Neural cell (in vitro differentiated cells): ENCODE measurements at regions not wholly inside any gene's neighbourhood (a gene's known extent, or its start where the extent isn't known, plus 50 kb on each side); places are given as distances from the start of the nearest gene placed in this dataset.

Experiments
- H2AFZ ChIP-seq: fragments of 200-600, 300-800 bp; sonication (generic), shearing (Covaris generic); 2 replicates; pipeline ENCODE4 v1.6.0; 2014; ENCODE audit warnings: low read depth, mild to moderate bottlenecking, antibody characterized with exemption, low read length, moderate library complexity
- H3F3A ChIP-seq: fragments of 200-600 bp; shearing (Covaris generic); 2 replicates; pipeline ENCODE4 v1.6.1; 2016; ENCODE audit warnings: mild to moderate bottlenecking, moderate library complexity, mixed read lengths, antibody characterized with exemption, low read length; ENCODE audit not compliant: insufficient read depth, poor library complexity, severe bottlenecking
- H3K27ac ChIP-seq: fragments of 200-600, 300-800 bp; sonication (generic), shearing (Covaris generic); 2 replicates; pipeline ENCODE4 v1.5.1; 2014; ENCODE audit warnings: mild to moderate bottlenecking, low read length, moderate library complexity
- H3K27me3 ChIP-seq: fragments of 300-800, 200-600 bp; sonication (generic), shearing (Covaris generic); 2 replicates; pipeline ENCODE4 v1.6.0; 2014; ENCODE audit warnings: mild to moderate bottlenecking, low read depth, low read length, moderate library complexity; ENCODE audit not compliant: insufficient read depth
- H3K36me3 ChIP-seq: fragments of 300-800, 200-600 bp; sonication (generic), shearing (Covaris generic); 2 replicates; pipeline ENCODE4 v1.5.1; 2014; ENCODE audit warnings: mild to moderate bottlenecking, antibody characterized with exemption, low read length, moderate library complexity; ENCODE audit not compliant: insufficient read depth
- H3K4me2 ChIP-seq: fragments of 300-800, 200-600 bp; sonication (generic), shearing (Covaris generic); 2 replicates; pipeline ENCODE4 v1.6.0; 2014; ENCODE audit warnings: mild to moderate bottlenecking, low read length
- H3K4me3 ChIP-seq: fragments of 300-800, 200-600 bp; sonication (generic), shearing (Covaris generic); 2 replicates; pipeline ENCODE4 v1.5.1; 2014; ENCODE audit warnings: mild to moderate bottlenecking, low read length, moderate library complexity
- H3K79me2 ChIP-seq: fragments of 200-600 bp; shearing (Covaris generic); replicated peaks from 2 replicates; pipeline ENCODE4 v1.6.0; 2014; ENCODE audit warnings: mild to moderate bottlenecking, low read length, moderate library complexity; ENCODE audit not compliant: insufficient read depth
- H3K9ac ChIP-seq: fragments of 300-800, 200-600 bp; sonication (generic), shearing (Covaris generic); 2 replicates; pipeline ENCODE4 v1.6.1; 2016; ENCODE audit warnings: mild to moderate bottlenecking, low read length, mixed read lengths
- H3K9me2 ChIP-seq: fragments of 200-600 bp; shearing (Covaris generic); 2 replicates; pipeline ENCODE4 v1.6.1; 2016; ENCODE audit warnings: mild to moderate bottlenecking, low read length, mixed read lengths; ENCODE audit not compliant: insufficient read depth
- H3K9me3 ChIP-seq: fragments of 200-600, 300-800 bp; sonication (generic), shearing (Covaris generic); 2 replicates; pipeline ENCODE4 v1.6.1; 2016; ENCODE audit warnings: mild to moderate bottlenecking, mixed run types, low read length, moderate library complexity, mixed read lengths
- H4K20me1 ChIP-seq: fragments of 200-600 bp; shearing (Covaris generic); 2 replicates; pipeline ENCODE4 v1.6.1; 2016; ENCODE audit warnings: mild to moderate bottlenecking, mixed run types; ENCODE audit not compliant: insufficient read depth
- EP300 ChIP-seq: fragments of 450-650 bp; conservative IDR thresholded peaks from 2 replicates; pipeline ENCODE4 v1.6.1; 2014; ENCODE audit warnings: antibody characterized with exemption, mild to moderate bottlenecking, moderate library complexity; ENCODE audit not compliant: poor library complexity, severe bottlenecking
- EZH2 ChIP-seq: fragments of 200-600, 300-800 bp; shearing (Covaris generic), sonication (generic); IDR thresholded peaks from 2 replicates; pipeline ENCODE4 v1.6.1; 2014; ENCODE audit warnings: antibody characterized with exemption, low read length, borderline replicate concordance, mild to moderate bottlenecking; ENCODE audit not compliant: insufficient read depth, poor library complexity, severe bottlenecking
- MXI1 ChIP-seq: fragments of 450-650 bp; conservative IDR thresholded peaks from 2 replicates; pipeline ENCODE4 v1.6.1; 2014; ENCODE audit warnings: antibody characterized with exemption, mild to moderate bottlenecking; ENCODE audit not compliant: poor library complexity, severe bottlenecking
- POLR2AphosphoS5 ChIP-seq: IDR thresholded peaks from 2 replicates; pipeline ENCODE4 v1.6.1; 2012
- RAD21 ChIP-seq: fragments of 450-650 bp; conservative IDR thresholded peaks from 2 replicates; pipeline ENCODE4 v1.6.1; 2014; ENCODE audit warnings: antibody characterized with exemption, mild to moderate bottlenecking, moderate library complexity
- SMC3 ChIP-seq: fragments of 450-650 bp; conservative IDR thresholded peaks from 2 replicates; pipeline ENCODE4 v1.6.1; 2014; ENCODE audit warnings: antibody characterized with exemption, mild to moderate bottlenecking, moderate library complexity; ENCODE audit not compliant: poor library complexity
- TAF1 ChIP-seq: IDR thresholded peaks from 2 replicates; pipeline ENCODE4 v1.6.1; 2012; ENCODE audit warnings: low read depth
- TF ChIP-seq, protein P1 (sequence below): fragments of 450-650 bp; IDR thresholded peaks from 2 replicates; pipeline ENCODE4 v1.5.1; 2014; ENCODE audit warnings: antibody characterized with exemption, mild to moderate bottlenecking, moderate library complexity; ENCODE audit not compliant: poor library complexity, severe bottlenecking
- TF ChIP-seq, protein P2 (sequence below): IDR thresholded peaks from 2 replicates; pipeline ENCODE4 v1.6.1; 2012; ENCODE audit warnings: borderline replicate concordance

- no peak for TF ChIP-seq EZH2
Observed at GRCh38 chr2:192555740-192556139, 361.0 kb upstream of the TMEFF2 start (continued).

GRCh38 chr2:192551760-192552159, 357.0 kb upstream of the TMEFF2 start:
- H3K9me2 ChIP-seq = no peaks in the 10 kb centered on the region
- H3K27me3 ChIP-seq = no peaks in the 10 kb centered on the region
- no peak overlapping the region for H3K4me3 ChIP-seq
- no peak overlapping the region for H3K27ac ChIP-seq
- no peak for TF ChIP-seq SMC3
- no peaks in the 10 kb centered on the region for H3K9me3 ChIP-seq
- H3K79me2 ChIP-seq = no peaks in the 10 kb centered on the region
- H3K9ac ChIP-seq = no peak overlapping the region
- H4K20me1 ChIP-seq = no peaks in the 10 kb centered on the region
- H3K4me2 ChIP-seq = no peak overlapping the region
- H3K36me3 ChIP-seq = no peaks in the 10 kb centered on the region
- H3F3A ChIP-seq = no peaks in the 10 kb centered on the region
- H2AFZ ChIP-seq = no peak overlapping the region

DNA sequence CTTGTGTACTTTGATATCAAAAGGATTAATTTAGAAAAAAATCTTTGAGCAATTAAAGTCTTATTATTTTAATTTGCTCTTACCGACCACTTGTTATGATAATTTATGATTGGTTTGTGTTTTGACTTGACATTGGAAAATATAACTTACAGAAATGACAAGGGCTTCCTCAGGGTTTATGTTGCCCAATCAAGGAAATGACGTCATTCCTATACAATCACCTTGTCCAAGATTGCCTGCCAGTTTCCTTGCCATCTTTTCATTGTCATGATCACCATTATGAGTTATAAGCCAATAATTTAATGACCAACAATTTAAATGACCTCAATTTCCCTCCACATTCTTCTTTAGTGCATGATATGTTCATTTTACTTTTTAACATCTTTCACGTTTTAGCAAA, 351.8 kb upstream of the TMEFF2 start:
- Histone ChIP-seq H3K9me2 (no peaks in the 10 kb centered on the region), H3K27me3 (no peaks in the 10 kb centered on the region), H3K9me3 (no peaks in the 10 kb centered on the region), H4K20me1 (no peaks in the 10 kb centered on the region), H3K27ac (no peak overlapping the region), H3K79me2 (no peaks in the 10 kb centered on the region), H3K36me3 (no peaks in the 10 kb centered on the region), H3K9ac (no peak overlapping the region), H3F3A (no peaks in the 10 kb centered on the region), H3K4me2 (no peak overlapping the region), H3K4me3 (no peak overlapping the region), H2AFZ (no peak overlapping the region)
- TF ChIP-seq, protein P1, sequence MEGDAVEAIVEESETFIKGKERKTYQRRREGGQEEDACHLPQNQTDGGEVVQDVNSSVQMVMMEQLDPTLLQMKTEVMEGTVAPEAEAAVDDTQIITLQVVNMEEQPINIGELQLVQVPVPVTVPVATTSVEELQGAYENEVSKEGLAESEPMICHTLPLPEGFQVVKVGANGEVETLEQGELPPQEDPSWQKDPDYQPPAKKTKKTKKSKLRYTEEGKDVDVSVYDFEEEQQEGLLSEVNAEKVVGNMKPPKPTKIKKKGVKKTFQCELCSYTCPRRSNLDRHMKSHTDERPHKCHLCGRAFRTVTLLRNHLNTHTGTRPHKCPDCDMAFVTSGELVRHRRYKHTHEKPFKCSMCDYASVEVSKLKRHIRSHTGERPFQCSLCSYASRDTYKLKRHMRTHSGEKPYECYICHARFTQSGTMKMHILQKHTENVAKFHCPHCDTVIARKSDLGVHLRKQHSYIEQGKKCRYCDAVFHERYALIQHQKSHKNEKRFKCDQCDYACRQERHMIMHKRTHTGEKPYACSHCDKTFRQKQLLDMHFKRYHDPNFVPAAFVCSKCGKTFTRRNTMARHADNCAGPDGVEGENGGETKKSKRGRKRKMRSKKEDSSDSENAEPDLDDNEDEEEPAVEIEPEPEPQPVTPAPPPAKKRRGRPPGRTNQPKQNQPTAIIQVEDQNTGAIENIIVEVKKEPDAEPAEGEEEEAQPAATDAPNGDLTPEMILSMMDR = no peak
- TF ChIP-seq, protein P2, sequence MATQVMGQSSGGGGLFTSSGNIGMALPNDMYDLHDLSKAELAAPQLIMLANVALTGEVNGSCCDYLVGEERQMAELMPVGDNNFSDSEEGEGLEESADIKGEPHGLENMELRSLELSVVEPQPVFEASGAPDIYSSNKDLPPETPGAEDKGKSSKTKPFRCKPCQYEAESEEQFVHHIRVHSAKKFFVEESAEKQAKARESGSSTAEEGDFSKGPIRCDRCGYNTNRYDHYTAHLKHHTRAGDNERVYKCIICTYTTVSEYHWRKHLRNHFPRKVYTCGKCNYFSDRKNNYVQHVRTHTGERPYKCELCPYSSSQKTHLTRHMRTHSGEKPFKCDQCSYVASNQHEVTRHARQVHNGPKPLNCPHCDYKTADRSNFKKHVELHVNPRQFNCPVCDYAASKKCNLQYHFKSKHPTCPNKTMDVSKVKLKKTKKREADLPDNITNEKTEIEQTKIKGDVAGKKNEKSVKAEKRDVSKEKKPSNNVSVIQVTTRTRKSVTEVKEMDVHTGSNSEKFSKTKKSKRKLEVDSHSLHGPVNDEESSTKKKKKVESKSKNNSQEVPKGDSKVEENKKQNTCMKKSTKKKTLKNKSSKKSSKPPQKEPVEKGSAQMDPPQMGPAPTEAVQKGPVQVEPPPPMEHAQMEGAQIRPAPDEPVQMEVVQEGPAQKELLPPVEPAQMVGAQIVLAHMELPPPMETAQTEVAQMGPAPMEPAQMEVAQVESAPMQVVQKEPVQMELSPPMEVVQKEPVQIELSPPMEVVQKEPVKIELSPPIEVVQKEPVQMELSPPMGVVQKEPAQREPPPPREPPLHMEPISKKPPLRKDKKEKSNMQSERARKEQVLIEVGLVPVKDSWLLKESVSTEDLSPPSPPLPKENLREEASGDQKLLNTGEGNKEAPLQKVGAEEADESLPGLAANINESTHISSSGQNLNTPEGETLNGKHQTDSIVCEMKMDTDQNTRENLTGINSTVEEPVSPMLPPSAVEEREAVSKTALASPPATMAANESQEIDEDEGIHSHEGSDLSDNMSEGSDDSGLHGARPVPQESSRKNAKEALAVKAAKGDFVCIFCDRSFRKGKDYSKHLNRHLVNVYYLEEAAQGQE = no peak
- no peak for TF ChIP-seq EZH2
- TF ChIP-seq SMC3 = no peak
- TF ChIP-seq POLR2AphosphoS5 = no peak
- TF ChIP-seq MXI1 = no peak
- TF ChIP-seq TAF1 = no peak
- TF ChIP-seq EP300 = no peak
- no peak for TF ChIP-seq RAD21
